ENCODE measurements at regions not wholly inside any gene's neighbourhood (a gene's known extent, or its start where the extent isn't known, plus 50 kb on each side); places are given as distances from the start of the nearest gene placed in this dataset.
"Not testable (repeated sequence)": the region's sequence is repeated elsewhere in the genome, so short reads cannot be mapped to it uniquely, and the experiment has no call there.

GRCh38 chr5:71343994-71344393 is 111.5 kb upstream of the BDP1 start:
- not testable (repeated sequence) for DNase-seq

GRCh38 chr5:71372601-71373000 is 82.8 kb upstream of the BDP1 start:
- not testable (repeated sequence) for DNase-seq

- not testable (repeated sequence) for DNase-seq
Observed at GRCh38 chr5:71373054-71373734, 82.3 kb upstream of the BDP1 start.

- not testable (repeated sequence) for DNase-seq
Observed at GRCh38 chr5:71384204-71384603, 71.2 kb upstream of the BDP1 start.

- no peak for DNase-seq
Observed at GRCh38 chr5:71384706-71385105, 70.7 kb upstream of the BDP1 start.

GRCh38 chr5:71385208-71385607 is 70.2 kb upstream of the BDP1 start:
- DNase-seq: not testable (repeated sequence)

- peak in 1 of 2 experiments; percentile 13 for DNase-seq
Observed at GRCh38 chr5:71388184-71388583, 67.3 kb upstream of the BDP1 start.

GRCh38 chr5:71398400-71398799 is 57.1 kb upstream of the BDP1 start:
- not testable (repeated sequence) for DNase-seq

- not testable (repeated sequence) for DNase-seq
Observed at GRCh38 chr5:71398859-71399258, 56.6 kb upstream of the BDP1 start.

GRCh38 chr5:71399443-71399842 is 56.0 kb upstream of the BDP1 start:
- not testable (repeated sequence) for DNase-seq

GRCh38 chr5:71400626-71401025 is 54.8 kb upstream of the BDP1 start:
- peak; percentile 25 to 73 for DNase-seq

GRCh38 chr5:71401150-71401549 is 54.3 kb upstream of the BDP1 start:
- DNase-seq: not testable (repeated sequence)

- DNase-seq: not testable (repeated sequence)
Observed at GRCh38 chr5:71401564-71401963, 53.9 kb upstream of the BDP1 start.

GRCh38 chr5:71404441-71404840 is 51.0 kb upstream of the BDP1 start:
- DNase-seq: peak in 1 of 2 experiments; percentile 37

- not testable (repeated sequence) for DNase-seq
Observed at GRCh38 chr5:71404936-71405335, 50.5 kb upstream of the BDP1 start.

Data from NCI-H446 (cell line).